Kidney (tissue), 13 donors: ENCODE measurements at regions not wholly inside any gene's neighbourhood (a gene's known extent, or its start where the extent isn't known, plus 50 kb on each side); places are given as distances from the start of the nearest gene placed in this dataset.

Experiments used
- DNase-seq, 5 donors: peaks; one replicate each; pipeline ENCODE4 v3.0.0-alpha.2; 2013 to 2020
- FAIRE-seq: peaks from 2 replicates; lab custom pipeline; 2012; peaks lifted over from hg19 to GRCh38; lab: Jason Lieb, UNC
- H3K27ac ChIP-seq, 2 donors: one replicate each; pipeline ENCODE4 v1.7.0; 2013; ENCODE audit warnings: low read depth in 2 of 2, low read length in 2 of 2, inconsistent platforms in 1 of 2
- H3K27me3 ChIP-seq: one replicate; pipeline ENCODE4 v1.7.1; 2013; ENCODE audit warnings: low read length, inconsistent platforms; ENCODE audit not compliant: control insufficient read depth, insufficient read depth
- H3K36me3 ChIP-seq, 3 donors: one replicate each; pipeline versions ENCODE4 v1.7.0 to v1.7.1; 2013; ENCODE audit warnings: low read length in 3 of 3, control low read depth in 1 of 3, inconsistent platforms in 1 of 3; ENCODE audit not compliant: insufficient read depth in 3 of 3, control insufficient read depth in 2 of 3
- H3K4me1 ChIP-seq, 3 donors: one replicate each; pipeline versions ENCODE4 v1.7.0 to v1.7.1; 2013; ENCODE audit warnings: low read length in 3 of 3, inconsistent platforms in 1 of 3, low read depth in 1 of 3; ENCODE audit not compliant: control insufficient read depth in 2 of 3, insufficient read depth in 2 of 3
- H3K4me3 ChIP-seq, 3 donors: one replicate each; pipeline versions ENCODE4 v1.7.0 to v1.8.1; 2013; ENCODE audit warnings: low read length in 3 of 3, control low read depth in 1 of 3, inconsistent platforms in 1 of 3
- H3K9ac ChIP-seq, 3 donors: one replicate each; pipeline versions ENCODE4 v1.7.0 to v1.7.1; 2013; ENCODE audit warnings: low read length in 3 of 3, control low read depth in 1 of 3, inconsistent platforms in 1 of 3
- H3K9me3 ChIP-seq, 3 donors: one replicate each; pipeline versions ENCODE4 v1.7.0 to v1.7.1; 2013; ENCODE audit warnings: low read length in 3 of 3, control low read depth in 1 of 3, inconsistent platforms in 1 of 3; ENCODE audit not compliant: control insufficient read depth in 2 of 3, insufficient read depth in 1 of 3
- intact Hi-C: fragments of 100-400 bp; cut with DNase I; formaldehyde crosslinking; loops from one replicate; pipeline ENCODE4 v1.11.1; 2022
- TF ChIP-seq, protein P1 (sequence below): IDR thresholded peaks from 3 replicates; pipeline ENCODE4 v1.5.1; 2012; ENCODE audit warnings: mild to moderate bottlenecking, moderate library complexity, borderline replicate concordance; ENCODE audit not compliant: insufficient read depth; ENCODE audit errors: extremely low read depth
- donor health status: control.
- donor health status: control.
- donor health status: control.
- donor health status: control.
- donor health status: control.
- donor health status: DM: yes; HTN: yes; CAD: no.
- donor health status: Normal renal cell carcinoma (clear cell type).

- Histone ChIP-seq H3K9me3 (no peaks in the 10 kb centered on the region), H3K4me1 (no peaks in the 10 kb centered on the region), H3K9ac (no peak overlapping the region), H3K27ac (no peak overlapping the region), H3K4me3 (no peak overlapping the region), H3K36me3 (no peaks in the 10 kb centered on the region), H3K27me3 (no peaks in the 10 kb centered on the region)
- intact Hi-C loops = no loop called here
- TF ChIP-seq, protein P1, sequence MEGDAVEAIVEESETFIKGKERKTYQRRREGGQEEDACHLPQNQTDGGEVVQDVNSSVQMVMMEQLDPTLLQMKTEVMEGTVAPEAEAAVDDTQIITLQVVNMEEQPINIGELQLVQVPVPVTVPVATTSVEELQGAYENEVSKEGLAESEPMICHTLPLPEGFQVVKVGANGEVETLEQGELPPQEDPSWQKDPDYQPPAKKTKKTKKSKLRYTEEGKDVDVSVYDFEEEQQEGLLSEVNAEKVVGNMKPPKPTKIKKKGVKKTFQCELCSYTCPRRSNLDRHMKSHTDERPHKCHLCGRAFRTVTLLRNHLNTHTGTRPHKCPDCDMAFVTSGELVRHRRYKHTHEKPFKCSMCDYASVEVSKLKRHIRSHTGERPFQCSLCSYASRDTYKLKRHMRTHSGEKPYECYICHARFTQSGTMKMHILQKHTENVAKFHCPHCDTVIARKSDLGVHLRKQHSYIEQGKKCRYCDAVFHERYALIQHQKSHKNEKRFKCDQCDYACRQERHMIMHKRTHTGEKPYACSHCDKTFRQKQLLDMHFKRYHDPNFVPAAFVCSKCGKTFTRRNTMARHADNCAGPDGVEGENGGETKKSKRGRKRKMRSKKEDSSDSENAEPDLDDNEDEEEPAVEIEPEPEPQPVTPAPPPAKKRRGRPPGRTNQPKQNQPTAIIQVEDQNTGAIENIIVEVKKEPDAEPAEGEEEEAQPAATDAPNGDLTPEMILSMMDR = no peak
- DNase-seq = no peak
- no peak for FAIRE-seq
These were observed 101.9 kb downstream of the PLK2 start for GRCh38 chr5:58357799-58358500.

DNA sequence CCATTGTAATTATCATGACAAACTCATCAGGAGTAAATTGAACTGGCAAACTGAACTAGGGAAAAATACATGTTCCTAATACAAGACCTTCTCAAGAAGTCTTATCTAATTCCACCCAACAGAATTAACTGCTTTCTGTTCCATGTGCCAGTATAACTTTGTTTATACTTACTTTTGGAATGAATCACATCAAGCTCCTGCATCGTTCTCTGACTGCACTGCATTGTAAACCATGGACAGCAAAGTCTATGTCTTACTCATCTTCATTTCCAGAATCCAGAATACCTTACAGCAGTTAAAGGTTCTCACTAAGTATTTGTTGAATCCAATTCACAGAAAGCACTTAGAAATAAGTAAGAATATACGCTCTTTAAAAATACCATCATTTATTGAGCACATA lies 102.8 kb downstream of the PLK2 start:
- TF ChIP-seq, protein P1 = no peak
- H3K27ac ChIP-seq = no peak overlapping the region

DNA sequence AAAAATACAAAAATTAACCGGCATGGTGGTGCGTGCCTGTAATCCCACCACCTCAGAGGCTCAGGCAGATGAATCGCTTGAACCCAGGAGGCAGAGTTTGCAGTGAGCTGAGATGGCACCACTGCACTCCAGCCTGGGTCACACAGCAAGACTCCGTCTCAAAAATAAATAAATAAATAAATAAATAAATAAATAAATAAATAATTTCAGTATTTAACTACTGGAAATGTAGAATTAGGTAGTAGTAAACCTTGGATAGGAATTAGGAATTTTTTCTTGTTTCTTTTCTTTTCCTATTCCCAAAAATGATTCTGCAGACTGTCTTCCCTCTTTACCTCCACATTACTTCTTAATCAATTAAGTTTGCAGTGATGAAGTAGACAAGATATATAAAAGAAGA lies 103.2 kb downstream of the PLK2 start:
- FAIRE-seq (no peak), DNase-seq (no peak)
- no peaks in the 10 kb centered on the region for H3K36me3 ChIP-seq
- no peaks in the 10 kb centered on the region for H3K27me3 ChIP-seq
- H3K27ac ChIP-seq = no peak overlapping the region
- intact Hi-C loops = no loop called here
- no peaks in the 10 kb centered on the region for H3K9me3 ChIP-seq
- TF ChIP-seq, protein P1 = no peak
- H3K9ac ChIP-seq = no peak overlapping the region
- no peaks in the 10 kb centered on the region for H3K4me1 ChIP-seq
- no peak overlapping the region for H3K4me3 ChIP-seq

More for the DNA sequence above, 102.8 kb downstream of the PLK2 start:
- Histone ChIP-seq H3K9ac (no peak overlapping the region), H3K27me3 (no peaks in the 10 kb centered on the region), H3K36me3 (no peaks in the 10 kb centered on the region), H3K4me3 (no peak overlapping the region), H3K4me1 (no peaks in the 10 kb centered on the region), H3K9me3 (no peaks in the 10 kb centered on the region)
- intact Hi-C loops = no loop called here
- no peak for DNase-seq
- no peak for FAIRE-seq

DNA sequence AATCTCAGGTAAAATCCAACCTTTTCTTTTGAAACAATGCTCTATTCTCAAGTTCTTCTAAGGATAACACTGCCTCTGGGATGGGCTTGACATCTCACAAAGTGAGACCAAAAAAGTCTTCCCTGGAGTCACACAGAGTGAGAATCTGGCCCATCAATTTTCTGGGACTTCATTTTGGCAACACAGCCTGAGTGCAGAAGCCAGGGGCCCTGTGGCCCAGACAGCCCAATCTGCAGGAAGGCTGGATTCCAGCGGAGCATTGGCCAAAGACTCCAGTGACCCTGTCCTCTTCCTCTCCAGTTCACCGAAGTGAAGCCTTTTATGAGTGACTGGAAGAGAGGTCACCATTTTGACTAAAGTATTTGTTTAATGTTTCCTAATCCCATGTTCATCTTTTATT lies 105.1 kb downstream of the PLK2 start:
- no peaks in the 10 kb centered on the region for H3K4me1 ChIP-seq
- H3K27me3 ChIP-seq = no peaks in the 10 kb centered on the region
- TF ChIP-seq, protein P1 = no peak
- H3K36me3 ChIP-seq = no peaks in the 10 kb centered on the region
- intact Hi-C loops = no loop called here
- H3K27ac ChIP-seq = no peak overlapping the region
- no peak for FAIRE-seq
- no peak overlapping the region for H3K4me3 ChIP-seq
- no peak overlapping the region for H3K9ac ChIP-seq
- no peaks in the 10 kb centered on the region for H3K9me3 ChIP-seq
- no peak for DNase-seq
